ENCODE measurements at regions not wholly inside any gene's neighbourhood (a gene's known extent, or its start where the extent isn't known, plus 50 kb on each side); places are given as distances from the start of the nearest gene placed in this dataset.

DNA sequence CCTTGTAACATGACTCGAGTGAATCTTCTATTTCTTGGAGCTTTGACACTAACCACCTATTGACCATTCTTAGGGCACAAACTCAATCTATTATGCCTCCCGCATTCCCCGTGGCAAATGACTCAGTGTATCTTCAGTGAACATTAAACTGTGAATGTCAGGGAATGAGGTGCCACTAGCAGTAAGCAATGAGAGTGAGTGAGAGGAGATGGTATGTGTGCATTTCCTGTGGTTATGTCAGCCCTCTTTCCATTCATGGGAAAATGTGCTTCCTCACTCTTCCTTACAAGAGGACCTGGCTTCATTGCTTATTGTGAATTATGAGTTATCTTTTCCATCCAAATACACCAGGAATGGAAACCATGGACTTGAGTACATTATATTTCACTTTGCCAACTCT lies 229.2 kb downstream of the EMP1 start:
- ChIA-PET CTCF (no interaction called here), POLR2A (no interaction called here)
- DNase-seq (ENCODE audit: low read depth, low spot score) = peak; percentile 84
- H3K4me3 ChIP-seq (ENCODE audit: low read depth, low read length) = no peak overlapping the region
- TF ChIP-seq, protein P1, sequence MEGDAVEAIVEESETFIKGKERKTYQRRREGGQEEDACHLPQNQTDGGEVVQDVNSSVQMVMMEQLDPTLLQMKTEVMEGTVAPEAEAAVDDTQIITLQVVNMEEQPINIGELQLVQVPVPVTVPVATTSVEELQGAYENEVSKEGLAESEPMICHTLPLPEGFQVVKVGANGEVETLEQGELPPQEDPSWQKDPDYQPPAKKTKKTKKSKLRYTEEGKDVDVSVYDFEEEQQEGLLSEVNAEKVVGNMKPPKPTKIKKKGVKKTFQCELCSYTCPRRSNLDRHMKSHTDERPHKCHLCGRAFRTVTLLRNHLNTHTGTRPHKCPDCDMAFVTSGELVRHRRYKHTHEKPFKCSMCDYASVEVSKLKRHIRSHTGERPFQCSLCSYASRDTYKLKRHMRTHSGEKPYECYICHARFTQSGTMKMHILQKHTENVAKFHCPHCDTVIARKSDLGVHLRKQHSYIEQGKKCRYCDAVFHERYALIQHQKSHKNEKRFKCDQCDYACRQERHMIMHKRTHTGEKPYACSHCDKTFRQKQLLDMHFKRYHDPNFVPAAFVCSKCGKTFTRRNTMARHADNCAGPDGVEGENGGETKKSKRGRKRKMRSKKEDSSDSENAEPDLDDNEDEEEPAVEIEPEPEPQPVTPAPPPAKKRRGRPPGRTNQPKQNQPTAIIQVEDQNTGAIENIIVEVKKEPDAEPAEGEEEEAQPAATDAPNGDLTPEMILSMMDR (IDR thresholded peaks at IDR 0.05; ENCODE audit: insufficient read depth, low read length, missing control alignments) = no peak

DNA sequence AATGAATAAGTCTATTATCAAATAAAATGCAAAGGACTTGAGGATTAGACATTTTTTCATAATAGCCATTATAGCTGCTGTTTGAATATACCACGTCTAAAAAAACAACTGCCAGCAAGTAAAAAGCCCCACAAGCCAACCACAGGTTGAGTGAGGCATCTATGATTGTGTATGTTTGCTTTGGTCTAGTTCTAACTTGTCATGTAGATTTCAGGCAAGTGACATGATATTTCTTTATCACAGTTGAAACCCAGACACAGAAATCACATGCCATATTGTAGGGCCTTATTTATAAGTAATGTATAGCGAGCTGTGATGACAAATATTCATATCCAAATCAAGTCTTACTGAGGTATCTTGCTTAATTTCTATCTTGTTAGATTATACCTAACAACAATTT lies 225.8 kb downstream of the EMP1 start:
- H3K4me3 ChIP-seq (ENCODE audit: low read depth, low read length) = no peak overlapping the region
- ChIA-PET POLR2A (no interaction called here), CTCF (no interaction called here)
- TF ChIP-seq, protein P1 (IDR thresholded peaks at IDR 0.05; ENCODE audit: insufficient read depth, low read length, missing control alignments) = no peak
- no peak for DNase-seq (ENCODE audit: low read depth, low spot score)

DNA sequence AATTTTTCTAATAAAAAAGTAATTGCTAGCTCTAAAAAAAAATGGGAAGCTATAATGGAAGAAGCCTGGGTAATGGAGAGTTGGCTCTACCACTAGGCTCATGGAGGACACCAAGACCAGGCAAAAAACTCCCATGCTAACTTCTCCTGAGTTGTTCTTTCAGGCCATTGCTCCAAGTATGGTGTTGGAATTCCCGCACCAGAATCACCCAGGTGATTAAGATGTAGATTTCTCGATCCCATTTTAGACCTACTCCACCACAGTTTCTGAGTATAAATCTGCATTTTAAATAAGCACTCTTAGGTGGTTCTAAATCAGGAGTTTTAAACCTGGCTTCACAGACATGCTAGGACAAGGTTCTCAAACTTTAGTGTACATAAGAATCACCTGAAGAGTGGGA lies 221.0 kb downstream of the EMP1 start:
- ChIA-PET CTCF (no interaction called here), POLR2A (no interaction called here)
- TF ChIP-seq, protein P1 (IDR thresholded peaks at IDR 0.05; ENCODE audit: insufficient read depth, low read length, missing control alignments) = no peak
- H3K4me3 ChIP-seq (ENCODE audit: low read depth, low read length) = no peak overlapping the region
- no peak for DNase-seq (ENCODE audit: low read depth, low spot score)

DNA sequence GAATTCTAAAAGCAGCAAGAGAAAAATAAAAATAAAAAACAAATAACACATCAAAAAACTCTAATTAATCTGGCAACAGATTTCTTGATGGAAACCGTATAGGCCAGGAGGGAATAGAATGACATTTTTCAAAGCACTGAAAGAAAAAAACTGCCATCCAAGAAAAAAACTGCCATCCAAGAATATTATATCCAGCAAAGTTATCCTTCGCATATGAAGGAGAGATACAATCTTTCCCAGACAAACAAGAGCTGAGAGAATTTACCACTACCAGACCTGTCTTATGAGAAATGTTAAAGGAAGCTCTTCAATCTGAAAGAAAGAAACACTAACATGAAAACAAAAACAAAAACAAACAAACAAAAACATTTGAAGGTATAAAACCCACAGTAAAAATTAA lies 214.8 kb downstream of the EMP1 start:
- CTCF ChIA-PET = interaction anchor here (1.5 kb wide), 1 partner anchor 123 kb away, joined by 3 read pairs; no protein-coding TSS in a partner anchor
- H3K4me3 ChIP-seq (ENCODE audit: low read depth, low read length) = no peak overlapping the region
- POLR2A ChIA-PET = no interaction called here
- DNase-seq (ENCODE audit: low read depth, low spot score) = no peak
- TF ChIP-seq, protein P1 (IDR thresholded peaks at IDR 0.05; ENCODE audit: insufficient read depth, low read length, missing control alignments) = no peak

DNA sequence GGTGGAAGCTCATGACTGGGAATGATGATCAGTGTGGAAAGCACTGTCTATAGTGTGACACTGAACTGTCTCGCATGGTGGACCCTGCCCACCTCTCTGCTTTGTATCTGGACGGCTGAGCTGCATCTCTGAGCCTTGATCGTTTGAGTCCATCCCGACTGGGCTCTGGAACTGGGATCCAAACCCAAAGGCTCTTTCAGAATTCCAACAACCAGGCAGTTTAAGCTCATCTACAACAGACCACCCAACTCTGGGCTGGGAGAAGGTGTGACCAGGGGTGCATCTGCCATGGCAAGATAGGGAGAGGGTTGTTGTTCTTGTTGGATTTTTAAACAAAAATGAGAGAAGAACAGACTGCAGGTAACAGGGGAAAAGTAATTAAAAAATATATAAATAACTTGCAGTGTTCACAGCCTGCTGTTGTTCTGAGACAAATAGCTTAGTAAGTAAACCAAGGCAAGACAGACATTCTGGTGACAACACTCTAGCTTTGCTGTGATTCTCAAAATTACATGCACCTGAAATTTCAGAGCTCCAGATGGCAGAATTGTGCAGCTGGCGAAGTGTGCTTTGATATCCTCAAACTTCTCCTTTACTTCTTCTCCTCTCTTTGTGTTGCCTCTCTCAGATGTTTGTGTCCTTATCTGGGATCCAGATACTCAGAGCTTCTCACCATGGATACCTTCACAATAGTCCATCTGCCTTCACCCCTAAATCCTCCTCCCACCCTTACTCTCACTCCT lies 209.6 kb downstream of the EMP1 start:
- H3K4me3 ChIP-seq (ENCODE audit: low read depth, low read length) = no peak overlapping the region
- CTCF ChIA-PET = no interaction called here
- TF ChIP-seq, protein P1 (IDR thresholded peaks at IDR 0.05; ENCODE audit: insufficient read depth, low read length, missing control alignments) = no peak
- POLR2A ChIA-PET = no interaction called here
- no peak for DNase-seq (ENCODE audit: low read depth, low spot score)

DNA sequence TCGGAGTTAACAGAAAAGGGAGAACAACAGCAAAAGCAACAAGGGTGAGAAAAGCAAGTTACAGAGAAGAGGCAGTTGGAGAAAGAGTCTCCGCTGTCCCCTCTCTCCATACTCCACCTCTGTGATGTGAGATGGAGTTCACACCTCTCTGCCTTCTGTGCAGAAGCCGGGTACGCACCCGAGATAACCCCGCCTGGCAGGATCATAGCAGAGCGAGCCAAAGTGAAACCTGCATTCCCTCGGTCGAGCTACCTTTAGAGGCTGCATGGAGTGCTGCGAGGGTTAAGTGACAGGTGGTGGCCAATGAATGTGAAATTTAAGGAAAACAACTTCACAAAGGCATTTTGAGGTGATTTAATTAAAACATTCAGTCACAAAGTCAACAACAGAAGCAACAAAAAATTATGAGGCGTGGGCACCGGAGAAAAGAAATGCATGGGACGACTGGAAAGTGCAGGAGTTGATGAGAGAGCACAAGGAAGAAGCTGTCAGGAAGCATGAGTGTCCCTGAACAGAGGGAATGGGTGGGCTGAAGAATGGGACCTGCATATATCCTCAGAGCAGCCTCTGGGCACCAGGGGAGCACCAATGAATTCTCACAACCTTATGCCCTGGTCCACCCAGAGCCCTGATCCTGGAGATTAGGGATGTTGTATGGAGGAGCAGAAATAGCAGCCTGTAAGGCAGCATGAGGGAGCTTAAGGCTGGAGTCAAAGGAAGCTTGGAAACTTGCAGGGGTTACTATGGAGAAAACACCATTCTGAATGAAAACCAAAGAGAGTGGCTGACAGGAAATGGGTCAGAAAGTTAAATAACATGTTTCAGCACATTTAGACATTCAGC lies 208.3 kb downstream of the EMP1 start:
- ChIA-PET CTCF (no interaction called here), POLR2A (no interaction called here)
- DNase-seq (ENCODE audit: low read depth, low spot score) = no peak
- TF ChIP-seq, protein P1 (IDR thresholded peaks at IDR 0.05; ENCODE audit: insufficient read depth, low read length, missing control alignments) = no peak
- H3K4me3 ChIP-seq (ENCODE audit: low read depth, low read length) = no peak overlapping the region
